ENCODE measurements at regions not wholly inside any gene's neighbourhood (a gene's known extent, or its start where the extent isn't known, plus 50 kb on each side); places are given as distances from the start of the nearest gene placed in this dataset.
"Not testable (repeated sequence)": the region's sequence is repeated elsewhere in the genome, so short reads cannot be mapped to it uniquely, and the experiment has no call there.

- no peak overlapping the region for H3K4me3 ChIP-seq
These were observed 188.9 kb upstream of the FOXG1 start for GRCh38 chr14:28577711-28578131.

GRCh38 chr14:28584951-28585350, 181.6 kb upstream of the FOXG1 start:
- no peak overlapping the region for H3K27ac ChIP-seq
- H3K4me3 ChIP-seq = no peak overlapping the region

More at GRCh38 chr14:28577711-28578131, 188.9 kb upstream of the FOXG1 start:
- no peak overlapping the region for H3K27ac ChIP-seq

GRCh38 chr14:28589792-28590191, 176.8 kb upstream of the FOXG1 start:
- no peak overlapping the region for H3K27ac ChIP-seq
- no peak overlapping the region for H3K4me3 ChIP-seq

- no peak overlapping the region for H3K4me3 ChIP-seq
- H3K27ac ChIP-seq = no peak overlapping the region
These were observed 170.2 kb upstream of the FOXG1 start for GRCh38 chr14:28596391-28596790.

GRCh38 chr14:28599191-28599590, 167.4 kb upstream of the FOXG1 start:
- Histone ChIP-seq H3K4me3 (no peak overlapping the region), H3K27ac (no peak overlapping the region)

- Histone ChIP-seq H3K4me3 (no peak overlapping the region), H3K27ac (no peak overlapping the region)
These were observed 167.0 kb upstream of the FOXG1 start for GRCh38 chr14:28599605-28600004.

GRCh38 chr14:28603606-28604005, 163.0 kb upstream of the FOXG1 start:
- no peak overlapping the region for H3K27ac ChIP-seq
- no peak overlapping the region for H3K4me3 ChIP-seq

- Histone ChIP-seq H3K4me3 (no peak overlapping the region), H3K27ac (no peak overlapping the region)
These were observed 158.9 kb upstream of the FOXG1 start for GRCh38 chr14:28607661-28608060.

GRCh38 chr14:28608443-28608842, 158.1 kb upstream of the FOXG1 start:
- H3K27ac ChIP-seq = no peak overlapping the region
- H3K4me3 ChIP-seq = no peak overlapping the region

GRCh38 chr14:28608851-28609828, 157.4 kb upstream of the FOXG1 start:
- Histone ChIP-seq H3K27ac (no peak overlapping the region), H3K4me3 (no peak overlapping the region)

GRCh38 chr14:28612414-28612813, 154.2 kb upstream of the FOXG1 start:
- H3K27ac ChIP-seq = no peak overlapping the region
- H3K4me3 ChIP-seq = no peak overlapping the region

- H3K4me3 ChIP-seq = no peak overlapping the region
- H3K27ac ChIP-seq = no peak overlapping the region
These were observed 153.1 kb upstream of the FOXG1 start for GRCh38 chr14:28613532-28613931.

GRCh38 chr14:28626780-28627179, 139.8 kb upstream of the FOXG1 start:
- H3K4me3 ChIP-seq = no peak overlapping the region
- no peak overlapping the region for H3K27ac ChIP-seq

GRCh38 chr14:28629328-28630004, 137.1 kb upstream of the FOXG1 start:
- Histone ChIP-seq H3K4me3 (no peak overlapping the region), H3K27ac (no peak overlapping the region)

GRCh38 chr14:28630100-28630499, 136.5 kb upstream of the FOXG1 start:
- Histone ChIP-seq H3K4me3 (no peak overlapping the region), H3K27ac (no peak overlapping the region)

GRCh38 chr14:28635387-28635786, 131.2 kb upstream of the FOXG1 start:
- no peak overlapping the region for H3K4me3 ChIP-seq
- no peak overlapping the region for H3K27ac ChIP-seq

GRCh38 chr14:28635816-28636215, 130.8 kb upstream of the FOXG1 start:
- not testable (repeated sequence) for H3K4me3 ChIP-seq, H3K27ac ChIP-seq

- not testable (repeated sequence) for H3K4me3 ChIP-seq, H3K27ac ChIP-seq
These were observed 125.4 kb upstream of the FOXG1 start for GRCh38 chr14:28641189-28641588.

- no peak overlapping the region for H3K4me3 ChIP-seq
- H3K27ac ChIP-seq = no peak overlapping the region
These were observed 115.4 kb upstream of the FOXG1 start for GRCh38 chr14:28651148-28651547.

- H3K4me3 ChIP-seq = no peak overlapping the region
These were observed 113.8 kb upstream of the FOXG1 start for GRCh38 chr14:28652782-28653181.

GRCh38 chr14:28653521-28653920, 113.1 kb upstream of the FOXG1 start:
- H3K4me3 ChIP-seq = no peak overlapping the region

More at GRCh38 chr14:28652782-28653181, 113.8 kb upstream of the FOXG1 start:
- no peak overlapping the region for H3K27ac ChIP-seq

More at GRCh38 chr14:28653521-28653920, 113.1 kb upstream of the FOXG1 start:
- H3K27ac ChIP-seq = no peak overlapping the region

Data from skin epidermis (tissue), 12 donors.